Endothelial cell of umbilical vein (primary cell): ENCODE measurements at regions not wholly inside any gene's neighbourhood (a gene's known extent, or its start where the extent isn't known, plus 50 kb on each side); places are given as distances from the start of the nearest gene placed in this dataset.

ENCODE experiments used
- EZH2 ChIP-seq: IDR thresholded peaks from 2 replicates; pipeline ENCODE4 v1.6.1; 2012; ENCODE audit warnings: borderline replicate concordance, low read depth, mild to moderate bottlenecking, moderate library complexity, low read length, inconsistent platforms; ENCODE audit not compliant: severe bottlenecking
- POLR2A ChIP-seq: IDR thresholded peaks from 2 replicates; pipeline ENCODE4 v1.6.1; 2012; ENCODE audit warnings: low read depth, mild to moderate bottlenecking, control low read depth, low read length
- POLR2AphosphoS5 ChIP-seq: IDR thresholded peaks from 2 replicates; pipeline ENCODE4 v1.6.1; 2012; ENCODE audit warnings: low read depth, mild to moderate bottlenecking, control low read depth, low read length, moderate library complexity; ENCODE audit not compliant: insufficient read depth
- TF ChIP-seq, protein P1 (sequence below), 2 donors: IDR thresholded peaks; 1 replicate in 1 of 2; 2 replicates in 1 of 2; pipeline ENCODE4 v1.5.1; 2011; ENCODE audit warnings: low read length in 2 of 2, mild to moderate bottlenecking in 2 of 2, moderate library complexity in 2 of 2, control low read depth in 1 of 2, inconsistent platforms in 1 of 2, low read depth in 1 of 2; ENCODE audit not compliant: insufficient read depth in 1 of 2; ENCODE audit errors: extremely low read depth in 1 of 2

DNA sequence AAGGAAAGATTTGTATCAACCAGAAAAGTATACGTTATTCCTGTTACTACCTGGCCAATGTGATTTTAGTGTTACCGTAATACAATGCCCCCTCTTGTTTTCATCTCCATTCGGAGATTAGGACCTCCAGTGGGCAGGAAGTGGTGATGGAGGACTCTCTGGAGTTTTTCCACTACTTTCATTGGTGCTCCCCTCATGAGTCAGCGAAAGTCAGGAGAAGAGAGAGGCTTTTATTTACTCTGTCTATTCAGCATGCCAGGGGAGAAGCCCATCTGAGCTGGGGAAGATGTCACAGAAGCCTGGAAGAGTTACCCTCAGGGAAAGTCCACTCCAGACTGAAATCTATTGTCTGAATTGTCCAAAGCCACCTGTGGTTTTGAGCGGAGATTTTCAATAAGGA is 88.2 kb upstream of the THUMPD2 start:
- TF ChIP-seq, protein P1, sequence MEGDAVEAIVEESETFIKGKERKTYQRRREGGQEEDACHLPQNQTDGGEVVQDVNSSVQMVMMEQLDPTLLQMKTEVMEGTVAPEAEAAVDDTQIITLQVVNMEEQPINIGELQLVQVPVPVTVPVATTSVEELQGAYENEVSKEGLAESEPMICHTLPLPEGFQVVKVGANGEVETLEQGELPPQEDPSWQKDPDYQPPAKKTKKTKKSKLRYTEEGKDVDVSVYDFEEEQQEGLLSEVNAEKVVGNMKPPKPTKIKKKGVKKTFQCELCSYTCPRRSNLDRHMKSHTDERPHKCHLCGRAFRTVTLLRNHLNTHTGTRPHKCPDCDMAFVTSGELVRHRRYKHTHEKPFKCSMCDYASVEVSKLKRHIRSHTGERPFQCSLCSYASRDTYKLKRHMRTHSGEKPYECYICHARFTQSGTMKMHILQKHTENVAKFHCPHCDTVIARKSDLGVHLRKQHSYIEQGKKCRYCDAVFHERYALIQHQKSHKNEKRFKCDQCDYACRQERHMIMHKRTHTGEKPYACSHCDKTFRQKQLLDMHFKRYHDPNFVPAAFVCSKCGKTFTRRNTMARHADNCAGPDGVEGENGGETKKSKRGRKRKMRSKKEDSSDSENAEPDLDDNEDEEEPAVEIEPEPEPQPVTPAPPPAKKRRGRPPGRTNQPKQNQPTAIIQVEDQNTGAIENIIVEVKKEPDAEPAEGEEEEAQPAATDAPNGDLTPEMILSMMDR (IDR thresholded peaks at IDR 0.05; ENCODE audit: extremely low read depth in 1 of 2, insufficient read depth in 1 of 2, low read depth in 1 of 2, low read length in 2 of 2) = no peak
- TF ChIP-seq POLR2AphosphoS5 = no peak
- no peak for TF ChIP-seq POLR2A
- no peak for TF ChIP-seq EZH2
